C4-2B (cell line): ENCODE measurements at regions not wholly inside any gene's neighbourhood (a gene's known extent, or its start where the extent isn't known, plus 50 kb on each side); places are given as distances from the start of the nearest gene placed in this dataset.

Experiments used
- H3K27ac ChIP-seq: fragments of 450-650 bp; 2 replicates; pipeline ENCODE4 v1.5.1; 2017
- CTCF ChIP-seq: fragments of 450-650 bp; conservative IDR thresholded peaks from 2 replicates; pipeline ENCODE4 v1.5.1; 2017; ENCODE audit warnings: mild to moderate bottlenecking
- ZFX ChIP-seq: fragments of 450-650 bp; IDR thresholded peaks from 2 replicates; pipeline ENCODE4 v1.6.1; 2017

GRCh38 chrX:2610246-2611170 lies 80.6 kb upstream of the CD99 start:
- H3K27ac ChIP-seq, result no peak overlapping the region
- TF ChIP-seq ZFX (no peak), CTCF (no peak)

GRCh38 chrX:2609431-2610238 lies 81.5 kb upstream of the CD99 start:
- TF ChIP-seq ZFX (no peak), CTCF (peak; percentile 10; the same call in 1 of the 2 replicates)
- H3K27ac ChIP-seq, result peak overlapping the region; percentile 75

- TF ChIP-seq ZFX, result no peak
- no peak for TF ChIP-seq CTCF
- peak overlapping the region; percentile 75 for H3K27ac ChIP-seq
Measured at GRCh38 chrX:2608638-2609430, 82.3 kb upstream of the CD99 start.

GRCh38 chrX:2607113-2607512 lies 84.0 kb upstream of the CD99 start:
- TF ChIP-seq CTCF (no peak), ZFX (no peak)
- no peak overlapping the region for H3K27ac ChIP-seq

GRCh38 chrX:2600564-2600963 lies 90.5 kb upstream of the CD99 start:
- TF ChIP-seq ZFX, result no peak
- no peak for TF ChIP-seq CTCF
- no peak overlapping the region for H3K27ac ChIP-seq

GRCh38 chrX:2596555-2597255 lies 94.4 kb upstream of the CD99 start:
- no peak for TF ChIP-seq ZFX
- TF ChIP-seq CTCF, result no peak
- H3K27ac ChIP-seq, result no peak overlapping the region
